Transverse colon (tissue), 4 donors: ENCODE measurements at regions not wholly inside any gene's neighbourhood (a gene's known extent, or its start where the extent isn't known, plus 50 kb on each side); places are given as distances from the start of the nearest gene placed in this dataset.

Experiments
- DNase-seq: peaks from one replicate; pipeline ENCODE4 v3.0.0-alpha.2; 2019
- H3K27ac ChIP-seq, 4 donors: fragments of 200-600 bp; sonication (generic); 2 replicates each; pipeline ENCODE4 v1.5.1; 2016 to 2018; ENCODE audit warnings: inconsistent platforms in 4 of 4
- H3K27me3 ChIP-seq: fragments of 200-600 bp; sonication (generic); 2 replicates; pipeline ENCODE4 v1.5.1; 2017; ENCODE audit warnings: inconsistent platforms
- H3K36me3 ChIP-seq, 4 donors: fragments of 200-600 bp; sonication (generic); 2 replicates each; pipeline ENCODE4 v1.5.1; 2017 to 2019; ENCODE audit warnings: inconsistent platforms in 4 of 4
- H3K4me1 ChIP-seq, 4 donors: fragments of 200-600 bp; sonication (generic); 2 replicates each; pipeline ENCODE4 v1.5.1; 2017 to 2020; ENCODE audit warnings: inconsistent platforms in 4 of 4
- H3K4me3 ChIP-seq, 4 donors: fragments of 200-600 bp; sonication (generic); 1 replicate in 1 of 4; 2 replicates in 3 of 4; pipeline versions ENCODE4 v1.5.1 to v1.6.1; 2017 to 2019; ENCODE audit warnings: inconsistent platforms in 4 of 4
- H3K9me3 ChIP-seq, 2 donors: fragments of 200-600 bp; sonication (generic); 2 replicates each; pipeline ENCODE4 v1.5.1; 2017 to 2019; ENCODE audit warnings: inconsistent platforms in 2 of 2
- CTCF ChIP-seq, 5 experiments: fragments of 200-600 bp in 3 of 5; fragments of 450-650 bp in 2 of 5; sonication (generic) in 3 of 5; IDR thresholded peaks; 1 replicate in 2 of 5; 2 replicates in 3 of 5; pipeline ENCODE4 v1.5.1; 2016 to 2017; ENCODE audit warnings: antibody characterized with exemption in 5 of 5, inconsistent platforms in 3 of 5, mild to moderate bottlenecking in 2 of 5, moderate library complexity in 1 of 5
- EP300 ChIP-seq: sonication (generic); formaldehyde crosslinking; IDR thresholded peaks from one replicate; pipeline ENCODE4 v1.6.1; 2017; ENCODE audit warnings: antibody characterized with exemption, low read depth
- POLR2A ChIP-seq: fragments of 450-650 bp; IDR thresholded peaks from one replicate; pipeline ENCODE4 v1.6.1; 2016; ENCODE audit warnings: antibody characterized with exemption, mild to moderate bottlenecking, moderate library complexity
- POLR2AphosphoS5 ChIP-seq, 3 donors: sonication (generic); formaldehyde crosslinking; IDR thresholded peaks; one replicate each; pipeline ENCODE4 v1.6.1; 2016; ENCODE audit warnings: antibody characterized with exemption in 3 of 3
- WGBS, 2 donors: methylation state at CpG; one replicate each; pipeline ENCODE4 v1.1.5; 2018; ENCODE audit warnings: low coverage in 1 of 2; 5-methylcytosine and 5-hydroxymethylcytosine counted together
- in situ Hi-C, 4 donors: fragments of 200-750 bp; cut with MboI; loops; one replicate each; pipeline versions ENCODE4 v1.15.0 to v1.15.1; 2017; ENCODE audit warnings: low sequenced_read_pairs in 3 of 4, low pct_ligation_motif_present in 1 of 4, low pct_unique_long_range_greater_than_20kb in 1 of 4
- intact Hi-C: fragments of 100-400 bp; cut with DNase I; formaldehyde crosslinking; loops from one replicate; pipeline ENCODE4 v1.15.1; 2023; ENCODE audit warnings: low total_unique reads

DNA sequence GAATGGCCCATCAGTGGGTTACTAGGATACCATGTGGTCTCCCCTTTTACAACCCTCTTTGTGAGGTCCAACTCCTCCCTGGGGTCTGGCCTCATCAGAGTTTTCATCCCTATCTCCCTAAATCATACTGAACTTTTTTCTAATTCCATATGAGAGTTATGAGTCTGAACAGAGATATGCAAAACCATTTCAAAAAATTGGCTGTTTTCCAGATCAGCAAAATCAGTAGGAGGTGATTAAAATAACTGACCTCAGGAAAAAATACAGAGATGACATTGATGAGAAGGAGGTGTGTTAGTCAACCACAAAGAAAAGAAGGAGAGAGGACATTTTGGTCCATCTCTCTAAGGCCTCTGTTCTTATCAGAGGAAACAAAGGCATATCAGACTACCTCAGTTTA, 200.8 kb upstream of the CFAP20DC start:
- in situ Hi-C loops = no loop called here
- no peaks in the 10 kb centered on the region for H3K9me3 ChIP-seq
- peaks cover 0 to 2% (median 0%) of the 10 kb centered on the region in 4 donors for H3K4me1 ChIP-seq
- no peak for DNase-seq
- intact Hi-C loops = no loop called here
- no peak overlapping the region for H3K4me3 ChIP-seq
- no peak overlapping the region for H3K27ac ChIP-seq
- no peaks in the 10 kb centered on the region for H3K36me3 ChIP-seq
- no peak for TF ChIP-seq EP300
- TF ChIP-seq POLR2A = no peak
- no peak for TF ChIP-seq CTCF (IDR thresholded peaks at IDR 0.05)
- TF ChIP-seq POLR2AphosphoS5 (IDR thresholded peaks at IDR 0.05) = no peak
- no peaks in the 10 kb centered on the region for H3K27me3 ChIP-seq

DNA sequence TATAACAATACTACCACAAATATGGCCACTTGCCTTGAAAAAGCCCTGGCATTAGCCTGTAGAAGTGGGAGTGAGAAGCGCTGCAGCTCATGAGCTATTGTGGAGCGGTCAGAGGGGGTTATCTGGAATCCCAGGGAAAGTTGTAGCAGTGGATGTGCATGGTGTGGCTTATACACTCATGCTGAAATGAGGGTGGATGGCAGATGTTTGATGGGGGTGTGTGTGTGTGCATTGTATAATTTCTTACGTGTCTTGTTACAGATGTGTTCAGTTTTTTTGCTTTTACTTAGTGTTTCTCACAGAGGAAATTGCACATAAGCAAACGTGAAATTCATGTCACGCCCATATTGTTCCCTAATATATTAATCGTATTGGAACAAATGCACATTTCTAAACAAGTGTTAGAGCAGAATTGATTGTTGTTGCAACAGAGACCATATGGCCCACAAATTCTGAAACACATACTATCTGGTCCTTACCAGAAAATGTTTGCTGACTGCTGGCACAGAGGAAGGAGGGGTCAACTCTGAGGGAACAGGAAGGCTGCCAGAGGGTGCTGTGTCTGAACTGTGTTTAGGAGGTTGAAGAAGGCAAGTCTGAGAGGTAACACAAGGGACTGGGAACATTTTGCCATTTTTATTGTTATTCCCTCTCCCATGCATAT, 200.0 kb upstream of the CFAP20DC start:
- Histone ChIP-seq H3K4me3 (no peak overlapping the region), H3K27ac (no peak overlapping the region), H3K36me3 (no peaks in the 10 kb centered on the region), H3K4me1 (peaks cover 0 to 8% (median 0%) of the 10 kb centered on the region in 4 donors), H3K9me3 (no peaks in the 10 kb centered on the region), H3K27me3 (no peaks in the 10 kb centered on the region)
- DNase-seq = no peak
- in situ Hi-C loops (no loop called here), intact Hi-C loops (no loop called here)
- TF ChIP-seq POLR2AphosphoS5 (IDR thresholded peaks at IDR 0.05) (no peak), EP300 (no peak), POLR2A (no peak), CTCF (IDR thresholded peaks at IDR 0.05) (no peak)
- 63 to 80% methylated on average over 3 to 6 of the region's 6 CpGs for WGBS, 2 donors

DNA sequence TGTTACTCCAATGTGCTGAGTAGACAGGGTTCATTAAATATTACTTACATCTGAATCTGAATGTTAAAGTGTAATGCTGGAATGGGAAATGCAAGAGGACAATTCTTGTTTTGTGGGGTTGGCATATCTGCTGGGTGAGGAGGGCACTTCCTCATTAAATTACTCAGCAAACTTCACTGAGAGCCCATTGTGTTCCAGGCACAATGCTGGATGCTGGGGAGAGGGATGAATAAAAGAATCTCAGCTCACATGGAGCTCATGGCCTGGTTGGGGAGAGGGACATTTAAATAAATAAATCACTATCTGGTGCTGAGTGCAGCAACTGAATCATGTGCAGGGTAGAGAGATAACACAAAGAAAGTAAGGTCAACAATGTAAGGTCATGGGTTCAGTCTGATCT, 199.2 kb upstream of the CFAP20DC start:
- TF ChIP-seq CTCF (IDR thresholded peaks at IDR 0.05) = no peak
- intact Hi-C loops = no loop called here
- Histone ChIP-seq H3K27me3 (no peaks in the 10 kb centered on the region), H3K4me1 (peaks cover 0 to 8% (median 0%) of the 10 kb centered on the region in 4 donors), H3K36me3 (no peaks in the 10 kb centered on the region), H3K4me3 (no peak overlapping the region), H3K9me3 (no peaks in the 10 kb centered on the region), H3K27ac (no peak overlapping the region)
- DNase-seq = no peak
- in situ Hi-C loops = no loop called here

GRCh38 chr3:59247402-59247841, 197.6 kb upstream of the CFAP20DC start:
- in situ Hi-C loops (no loop called here), intact Hi-C loops (no loop called here)
- no peak overlapping the region for H3K27ac ChIP-seq
- WGBS, 2 donors = 66 to 71% methylated on average over 1 to 3 of the region's 3 CpGs
- H3K36me3 ChIP-seq = no peaks in the 10 kb centered on the region
- no peaks in the 10 kb centered on the region for H3K9me3 ChIP-seq
- no peak overlapping the region for H3K4me3 ChIP-seq
- no peak for TF ChIP-seq EP300
- TF ChIP-seq CTCF (IDR thresholded peaks at IDR 0.05) = no peak
- TF ChIP-seq POLR2A = no peak
- no peak for TF ChIP-seq POLR2AphosphoS5 (IDR thresholded peaks at IDR 0.05)
- no peak for DNase-seq
- peaks cover 0 to 8% (median 0%) of the 10 kb centered on the region in 4 donors for H3K4me1 ChIP-seq
- no peaks in the 10 kb centered on the region for H3K27me3 ChIP-seq
